SK-N-SH (cell line): ENCODE measurements at regions not wholly inside any gene's neighbourhood (a gene's known extent, or its start where the extent isn't known, plus 50 kb on each side); places are given as distances from the start of the nearest gene placed in this dataset.

Source experiments
- CTCF ChIA-PET: fragments of 300-600, 350-600 bp; formaldehyde crosslinking; extraction: SDS; loops from one replicate; lab custom pipeline; 2021; lab: Yijun Ruan, JAX
- POLR2A ChIA-PET: fragments of 350-600 bp; sonication (Branson Sonifier 250); formaldehyde crosslinking; extraction: SDS; loops from one replicate; lab custom pipeline; 2020; ENCODE audit warnings: antibody characterized with exemption, inconsistent platforms; lab: Yijun Ruan, JAX
- DNase-seq: peaks from one replicate; pipeline ENCODE4 v3.0.0; 2012
- H2AFZ ChIP-seq: fragments of 200-600 bp; sonication (generic); 2 replicates; pipeline ENCODE4 v1.8.1; 2016; ENCODE audit warnings: antibody characterized with exemption, mild to moderate bottlenecking, low read depth
- H3F3A ChIP-seq: fragments of 200-600 bp; sonication (generic); replicated peaks from 2 replicates; pipeline ENCODE3; 2016; ENCODE audit warnings: antibody characterized with exemption, mild to moderate bottlenecking; ENCODE audit not compliant: insufficient read depth
- H3K27ac ChIP-seq, 2 experiments: fragments of 200-500 bp in 1 of 2; fragments of 200-600 bp in 1 of 2; sonication (Bioruptor generic) in 1 of 2; sonication (generic), shearing (Covaris generic) in 1 of 2; 2 replicates each; pipeline versions ENCODE4 v1.5.1 to v1.6.1; 2014 to 2016; ENCODE audit warnings: low read depth in 2 of 2, inconsistent platforms in 1 of 2, low read length in 1 of 2, mild to moderate bottlenecking in 1 of 2, mixed read lengths in 1 of 2
- H3K27me3 ChIP-seq: fragments of 200-600 bp; sonication (generic), shearing (Covaris generic); 2 replicates; pipeline ENCODE4 v1.6.1; 2016; ENCODE audit warnings: mixed run types; ENCODE audit not compliant: insufficient read depth
- H3K36me3 ChIP-seq, 2 experiments: fragments of 200-500 bp in 1 of 2; fragments of 200-600 bp in 1 of 2; sonication (Bioruptor generic) in 1 of 2; sonication (generic) in 1 of 2; replicated peaks in 1 of 2; 2 replicates each; pipeline versions ENCODE3 to v1.5.1; 2014 to 2016; ENCODE audit warnings: low read length in 1 of 2, mild to moderate bottlenecking in 1 of 2; ENCODE audit not compliant: insufficient read depth in 2 of 2, control insufficient read depth in 1 of 2
- H3K4me1 ChIP-seq, 2 experiments: fragments of 200-500 bp in 1 of 2; fragments of 200-600 bp in 1 of 2; sonication (Bioruptor generic) in 1 of 2; sonication (generic), shearing (Covaris generic) in 1 of 2; 2 replicates each; pipeline versions ENCODE4 v1.5.1 to v1.6.1; 2014 to 2016; ENCODE audit warnings: low read depth in 1 of 2, low read length in 1 of 2, mixed run types in 1 of 2; ENCODE audit not compliant: insufficient read depth in 2 of 2, control insufficient read depth in 1 of 2
- H3K4me2 ChIP-seq: fragments of 200-600 bp; sonication (generic), shearing (Covaris generic); 2 replicates; pipeline ENCODE4 v1.6.1; 2017; ENCODE audit warnings: mixed run types
- H3K4me3 ChIP-seq, 2 experiments: fragments of 200-500 bp in 1 of 2; fragments of 200-600 bp in 1 of 2; sonication (Bioruptor generic) in 1 of 2; sonication (generic), shearing (Covaris generic) in 1 of 2; 2 replicates each; pipeline versions ENCODE4 v1.5.1 to v1.8.1; 2014 to 2016; ENCODE audit warnings: low read depth in 2 of 2, inconsistent platforms in 1 of 2, low read length in 1 of 2, mild to moderate bottlenecking in 1 of 2, mixed read lengths in 1 of 2, moderate library complexity in 1 of 2
- H3K79me2 ChIP-seq: fragments of 200-600 bp; sonication (generic); 2 replicates; pipeline ENCODE4 v1.8.1; 2017; ENCODE audit warnings: mild to moderate bottlenecking; ENCODE audit not compliant: insufficient read depth
- H3K9ac ChIP-seq: fragments of 200-600 bp; sonication (generic); 2 replicates; pipeline ENCODE4 v1.6.1; 2017; ENCODE audit warnings: mixed run types
- H3K9me2 ChIP-seq: fragments of 200-600 bp; sonication (generic); 2 replicates; pipeline ENCODE4 v1.6.1; 2017; ENCODE audit warnings: mixed run types
- H3K9me3 ChIP-seq: fragments of 200-600 bp; sonication (generic); 2 replicates; pipeline ENCODE4 v1.6.1; 2017; ENCODE audit warnings: mixed run types, mild to moderate bottlenecking, moderate library complexity
- H4K20me1 ChIP-seq: fragments of 200-600 bp; sonication (generic); 2 replicates; pipeline ENCODE4 v1.6.1; 2017; ENCODE audit warnings: mild to moderate bottlenecking, mixed run types; ENCODE audit not compliant: insufficient read depth
- CHD2 ChIP-seq: fragments of 150-350 bp; IDR thresholded peaks from 2 replicates; pipeline ENCODE4 v1.6.1; 2018; ENCODE audit warnings: low read length; ENCODE audit not compliant: partially characterized antibody
- ELF1 ChIP-seq: IDR thresholded peaks from 2 replicates; pipeline ENCODE4 v1.4.0; 2012
- EZH2phosphoT487 ChIP-seq: fragments of 200-600 bp; sonication (generic); IDR thresholded peaks from 2 replicates; pipeline ENCODE4 v1.6.1; 2017; ENCODE audit warnings: low read depth, mixed run types, mild to moderate bottlenecking, antibody characterized with exemption, moderate library complexity, borderline replicate concordance
- FOSL2 ChIP-seq: IDR thresholded peaks from 2 replicates; pipeline ENCODE4 v1.4.0; 2012; ENCODE audit warnings: low read depth, mild to moderate bottlenecking, moderate library complexity, borderline replicate concordance
- GABPA ChIP-seq: IDR thresholded peaks from 2 replicates; pipeline ENCODE4 v1.4.0; 2012; ENCODE audit warnings: low read depth, mild to moderate bottlenecking
- GATA2 ChIP-seq: sonication (generic); formaldehyde crosslinking; IDR thresholded peaks from 2 replicates; pipeline ENCODE4 v1.5.0; 2020; ENCODE audit warnings: mild to moderate bottlenecking, missing genetic modification reagents
- MEF2A ChIP-seq: IDR thresholded peaks from 2 replicates; pipeline ENCODE4 v1.4.0; 2012; ENCODE audit warnings: low read depth, borderline replicate concordance
- POLR2AphosphoS5 ChIP-seq: IDR thresholded peaks from 2 replicates; pipeline ENCODE4 v1.6.1; 2012; ENCODE audit warnings: low read depth, low read length
- RAD21 ChIP-seq: IDR thresholded peaks from 2 replicates; pipeline ENCODE4 v1.6.1; 2012; ENCODE audit warnings: mild to moderate bottlenecking, low read length
- SMC3 ChIP-seq: IDR thresholded peaks from 2 replicates; pipeline ENCODE4 v1.6.1; 2012; ENCODE audit warnings: low read depth, low read length, improper control_type of control experiment
- TCF12 ChIP-seq: IDR thresholded peaks from 2 replicates; pipeline ENCODE4 v1.4.0; 2012
- TEAD4 ChIP-seq: IDR thresholded peaks from 2 replicates; pipeline ENCODE4 v1.4.0; 2012; ENCODE audit warnings: mild to moderate bottlenecking, borderline replicate concordance; ENCODE audit not compliant: insufficient read depth
- WGBS: methylation state at CpG from one replicate; pipeline ENCODE4 v1.1.6; 2017; ENCODE audit warnings: low lambda C conversion rate; 5-methylcytosine and 5-hydroxymethylcytosine counted together
- TF ChIP-seq, protein P1 (sequence below): IDR thresholded peaks from 2 replicates; pipeline ENCODE4 v1.4.0; 2012; ENCODE audit warnings: low read depth, borderline replicate concordance
- TF ChIP-seq, protein P2 (sequence below): IDR thresholded peaks from 2 replicates; pipeline ENCODE4 v1.6.1; 2012; ENCODE audit warnings: mild to moderate bottlenecking, low read depth, low read length, moderate library complexity
- TF ChIP-seq, protein P3 (sequence below): IDR thresholded peaks from 2 replicates; pipeline ENCODE4 v1.4.0; 2012; ENCODE audit warnings: low read depth
- TF ChIP-seq, protein P4 (sequence below): IDR thresholded peaks from 2 replicates; pipeline ENCODE4 v1.4.0; 2012; ENCODE audit warnings: low read depth, borderline replicate concordance

DNA sequence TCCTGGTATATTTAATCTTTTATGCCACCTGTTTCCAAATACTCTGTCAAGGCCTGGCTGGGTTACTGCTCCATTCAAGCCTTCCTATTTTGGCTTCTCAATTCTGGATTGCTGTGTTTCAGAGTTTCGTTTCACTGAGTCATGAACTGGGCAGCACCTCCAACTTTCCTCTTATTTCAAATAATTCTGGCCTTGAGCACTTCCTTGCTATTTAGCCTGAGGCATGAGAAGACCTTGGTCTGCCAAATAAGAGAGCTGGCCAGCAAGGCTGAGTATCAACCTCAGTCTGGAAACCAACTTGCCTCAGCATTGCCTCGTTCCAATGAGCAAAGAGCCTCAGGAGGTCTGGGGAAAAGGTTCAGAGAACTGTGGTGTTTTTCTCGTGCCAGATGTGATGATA is 66.6 kb downstream of the TNFAIP3 start:
- H3K4me3 ChIP-seq = no peak overlapping the region
- no peaks in the 10 kb centered on the region for H3K9me2 ChIP-seq
- H2AFZ ChIP-seq = no peak overlapping the region
- POLR2A ChIA-PET = no interaction called here
- no peaks in the 10 kb centered on the region for H3K27me3 ChIP-seq
- DNase-seq = no peak
- 4% methylated on average over 3 of the region's 3 CpGs for WGBS
- no peak overlapping the region for H3K9ac ChIP-seq
- H3K9me3 ChIP-seq = 0 out of 2 replicates have a peak, but pooled peaks cover 4% of the 10 kb centered on the region
- H3K36me3 ChIP-seq = no peaks in the 10 kb centered on the region
- no peak overlapping the region for H3K4me2 ChIP-seq
- TF ChIP-seq ELF1 (no peak), POLR2AphosphoS5 (no peak), TCF12 (no peak), RAD21 (no peak), EZH2phosphoT487 (no peak), GATA2 (CRISPR knock-in tag) (no peak), CHD2 (no peak)
- TF ChIP-seq, protein P1, sequence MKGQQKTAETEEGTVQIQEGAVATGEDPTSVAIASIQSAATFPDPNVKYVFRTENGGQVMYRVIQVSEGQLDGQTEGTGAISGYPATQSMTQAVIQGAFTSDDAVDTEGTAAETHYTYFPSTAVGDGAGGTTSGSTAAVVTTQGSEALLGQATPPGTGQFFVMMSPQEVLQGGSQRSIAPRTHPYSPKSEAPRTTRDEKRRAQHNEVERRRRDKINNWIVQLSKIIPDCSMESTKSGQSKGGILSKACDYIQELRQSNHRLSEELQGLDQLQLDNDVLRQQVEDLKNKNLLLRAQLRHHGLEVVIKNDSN = no peak
- TF ChIP-seq, protein P2, sequence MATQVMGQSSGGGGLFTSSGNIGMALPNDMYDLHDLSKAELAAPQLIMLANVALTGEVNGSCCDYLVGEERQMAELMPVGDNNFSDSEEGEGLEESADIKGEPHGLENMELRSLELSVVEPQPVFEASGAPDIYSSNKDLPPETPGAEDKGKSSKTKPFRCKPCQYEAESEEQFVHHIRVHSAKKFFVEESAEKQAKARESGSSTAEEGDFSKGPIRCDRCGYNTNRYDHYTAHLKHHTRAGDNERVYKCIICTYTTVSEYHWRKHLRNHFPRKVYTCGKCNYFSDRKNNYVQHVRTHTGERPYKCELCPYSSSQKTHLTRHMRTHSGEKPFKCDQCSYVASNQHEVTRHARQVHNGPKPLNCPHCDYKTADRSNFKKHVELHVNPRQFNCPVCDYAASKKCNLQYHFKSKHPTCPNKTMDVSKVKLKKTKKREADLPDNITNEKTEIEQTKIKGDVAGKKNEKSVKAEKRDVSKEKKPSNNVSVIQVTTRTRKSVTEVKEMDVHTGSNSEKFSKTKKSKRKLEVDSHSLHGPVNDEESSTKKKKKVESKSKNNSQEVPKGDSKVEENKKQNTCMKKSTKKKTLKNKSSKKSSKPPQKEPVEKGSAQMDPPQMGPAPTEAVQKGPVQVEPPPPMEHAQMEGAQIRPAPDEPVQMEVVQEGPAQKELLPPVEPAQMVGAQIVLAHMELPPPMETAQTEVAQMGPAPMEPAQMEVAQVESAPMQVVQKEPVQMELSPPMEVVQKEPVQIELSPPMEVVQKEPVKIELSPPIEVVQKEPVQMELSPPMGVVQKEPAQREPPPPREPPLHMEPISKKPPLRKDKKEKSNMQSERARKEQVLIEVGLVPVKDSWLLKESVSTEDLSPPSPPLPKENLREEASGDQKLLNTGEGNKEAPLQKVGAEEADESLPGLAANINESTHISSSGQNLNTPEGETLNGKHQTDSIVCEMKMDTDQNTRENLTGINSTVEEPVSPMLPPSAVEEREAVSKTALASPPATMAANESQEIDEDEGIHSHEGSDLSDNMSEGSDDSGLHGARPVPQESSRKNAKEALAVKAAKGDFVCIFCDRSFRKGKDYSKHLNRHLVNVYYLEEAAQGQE = no peak
- TF ChIP-seq, protein P3, sequence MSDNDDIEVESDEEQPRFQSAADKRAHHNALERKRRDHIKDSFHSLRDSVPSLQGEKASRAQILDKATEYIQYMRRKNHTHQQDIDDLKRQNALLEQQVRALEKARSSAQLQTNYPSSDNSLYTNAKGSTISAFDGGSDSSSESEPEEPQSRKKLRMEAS = no peak
- TF ChIP-seq, protein P4, sequence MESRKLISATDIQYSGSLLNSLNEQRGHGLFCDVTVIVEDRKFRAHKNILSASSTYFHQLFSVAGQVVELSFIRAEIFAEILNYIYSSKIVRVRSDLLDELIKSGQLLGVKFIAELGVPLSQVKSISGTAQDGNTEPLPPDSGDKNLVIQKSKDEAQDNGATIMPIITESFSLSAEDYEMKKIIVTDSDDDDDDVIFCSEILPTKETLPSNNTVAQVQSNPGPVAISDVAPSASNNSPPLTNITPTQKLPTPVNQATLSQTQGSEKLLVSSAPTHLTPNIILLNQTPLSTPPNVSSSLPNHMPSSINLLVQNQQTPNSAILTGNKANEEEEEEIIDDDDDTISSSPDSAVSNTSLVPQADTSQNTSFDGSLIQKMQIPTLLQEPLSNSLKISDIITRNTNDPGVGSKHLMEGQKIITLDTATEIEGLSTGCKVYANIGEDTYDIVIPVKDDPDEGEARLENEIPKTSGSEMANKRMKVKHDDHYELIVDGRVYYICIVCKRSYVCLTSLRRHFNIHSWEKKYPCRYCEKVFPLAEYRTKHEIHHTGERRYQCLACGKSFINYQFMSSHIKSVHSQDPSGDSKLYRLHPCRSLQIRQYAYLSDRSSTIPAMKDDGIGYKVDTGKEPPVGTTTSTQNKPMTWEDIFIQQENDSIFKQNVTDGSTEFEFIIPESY = no peak
- H3K27ac ChIP-seq = no peak overlapping the region
- H3K79me2 ChIP-seq = no peaks in the 10 kb centered on the region
- H3F3A ChIP-seq = no peaks in the 10 kb centered on the region
- no peaks in the 10 kb centered on the region for H3K4me1 ChIP-seq
- CTCF ChIA-PET = no interaction called here
- no peaks in the 10 kb centered on the region for H4K20me1 ChIP-seq

DNA sequence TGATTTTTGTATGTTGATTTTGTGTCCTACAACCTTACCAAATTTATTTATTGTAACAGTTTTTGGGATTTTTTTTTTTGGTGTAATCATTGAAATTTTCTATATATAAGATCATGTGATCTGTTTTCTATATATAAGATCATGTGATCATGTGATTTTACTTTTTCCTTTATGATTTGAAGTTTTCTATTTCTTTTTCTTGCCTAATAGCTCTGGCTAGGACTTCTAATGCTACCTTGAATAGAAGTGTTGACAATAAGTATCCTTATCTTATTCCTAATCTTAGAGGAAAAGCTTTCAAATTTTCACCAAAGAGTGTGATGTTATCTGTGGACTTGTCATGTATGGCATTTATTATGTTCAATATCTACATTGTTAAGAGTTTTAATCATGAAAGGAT is 69.7 kb downstream of the TNFAIP3 start:
- ChIA-PET POLR2A (no interaction called here), CTCF (no interaction called here)
- no peak overlapping the region for H3K9ac ChIP-seq
- no peak overlapping the region for H2AFZ ChIP-seq
- no peaks in the 10 kb centered on the region for H3K79me2 ChIP-seq
- H3K36me3 ChIP-seq = no peaks in the 10 kb centered on the region
- H3F3A ChIP-seq = no peaks in the 10 kb centered on the region
- no peak overlapping the region for H3K27ac ChIP-seq
- no peak overlapping the region for H3K4me3 ChIP-seq
- no peak for TF ChIP-seq ELF1
- TF ChIP-seq FOSL2 = no peak
- no peak for TF ChIP-seq MEF2A
- no peak for TF ChIP-seq GABPA
- TF ChIP-seq TEAD4 = no peak
- no peak for TF ChIP-seq SMC3
- H3K4me2 ChIP-seq = no peak overlapping the region
- H3K4me1 ChIP-seq = no peaks in the 10 kb centered on the region
- DNase-seq = no peak
- H3K9me2 ChIP-seq = no peaks in the 10 kb centered on the region
- H3K9me3 ChIP-seq = 0 out of 2 replicates have a peak, but pooled peaks cover 4% of the 10 kb centered on the region
- no peaks in the 10 kb centered on the region for H3K27me3 ChIP-seq
- H4K20me1 ChIP-seq = no peaks in the 10 kb centered on the region
